Stimulated activated CD8-positive, alpha-beta memory T cell treated with anti-CD3 and anti-CD28 coated beads, Interleukin-7, amount 100 ng/mL, for 1 hour (primary cell): ENCODE measurements at regions not wholly inside any gene's neighbourhood (a gene's known extent, or its start where the extent isn't known, plus 50 kb on each side); places are given as distances from the start of the nearest gene placed in this dataset.

ENCODE experiments used
- DNase-seq, 2 donors: peaks; one replicate each; pipeline ENCODE4 v3.0.0-alpha.2; 2020; ENCODE audit warnings: low read depth in 2 of 2

DNA sequence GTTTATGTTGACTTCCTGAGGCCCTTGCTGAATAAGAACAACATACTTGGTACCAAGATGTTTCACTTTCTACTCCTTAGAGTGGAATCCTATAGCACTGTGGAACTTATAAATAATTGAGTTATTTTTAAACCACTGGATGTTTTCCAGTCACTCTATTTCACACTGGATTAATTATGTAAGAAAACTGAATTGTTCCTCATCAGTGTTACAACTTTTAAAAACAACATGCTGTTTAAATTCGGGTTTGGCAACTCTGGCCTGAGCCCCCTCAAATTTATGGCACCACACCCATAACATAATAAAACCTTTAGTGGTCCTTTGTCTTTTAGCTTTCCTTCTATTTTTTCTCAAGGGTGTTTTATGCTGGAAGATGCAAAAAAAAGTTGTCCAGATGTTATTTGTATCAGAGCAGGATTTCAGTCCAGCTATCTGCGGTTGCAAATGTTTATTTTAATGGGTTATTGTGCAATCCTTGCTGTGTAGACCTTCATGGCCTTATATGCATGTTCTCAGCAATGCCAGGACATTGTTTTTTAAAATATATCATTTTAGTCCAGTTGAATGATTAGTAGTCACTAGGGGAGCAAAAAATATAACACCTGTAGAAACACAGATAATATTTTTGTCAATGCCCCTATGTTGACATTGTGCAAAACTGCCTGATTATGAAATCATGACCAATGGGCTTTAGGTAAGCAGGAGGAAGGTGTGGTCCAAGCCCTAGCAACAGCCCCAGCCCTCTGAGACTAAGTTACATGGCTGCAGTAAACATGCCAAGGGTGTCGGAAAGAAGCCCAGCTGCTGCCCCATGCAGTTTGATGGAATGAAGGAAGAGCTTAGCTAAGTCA is 638.0 kb upstream of the ZEB2 start:
- DNase-seq, result no peak

DNA sequence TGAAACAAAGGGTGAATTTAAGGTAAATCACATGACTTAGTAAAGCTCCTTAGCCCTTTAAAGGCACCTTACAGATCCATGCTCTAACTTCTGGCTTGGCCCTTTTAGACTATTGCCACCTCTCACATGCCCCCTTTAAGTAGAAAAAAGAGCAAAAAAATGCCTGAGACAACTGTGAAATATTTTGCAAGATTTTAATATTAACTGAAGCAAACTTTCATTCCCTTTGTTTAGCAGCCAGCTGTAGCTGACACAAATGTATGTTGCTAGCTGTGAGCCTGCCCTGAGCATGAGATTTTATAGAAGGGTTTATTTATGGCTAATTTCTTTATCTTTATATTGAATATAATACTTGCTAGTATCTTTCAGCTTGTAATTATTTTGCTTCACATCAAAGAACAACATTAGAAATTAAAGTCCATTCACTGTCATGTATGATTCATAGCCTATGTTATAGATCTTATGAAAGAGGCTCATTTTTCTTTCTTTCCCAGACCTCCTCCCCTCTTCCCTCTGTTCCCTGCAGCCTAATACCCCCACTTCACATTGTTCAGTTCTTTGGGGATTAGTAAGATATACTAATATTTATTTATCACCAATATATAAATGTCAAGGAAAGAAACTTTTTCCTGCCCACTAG is 637.2 kb upstream of the ZEB2 start:
- DNase-seq, result no peak

DNA sequence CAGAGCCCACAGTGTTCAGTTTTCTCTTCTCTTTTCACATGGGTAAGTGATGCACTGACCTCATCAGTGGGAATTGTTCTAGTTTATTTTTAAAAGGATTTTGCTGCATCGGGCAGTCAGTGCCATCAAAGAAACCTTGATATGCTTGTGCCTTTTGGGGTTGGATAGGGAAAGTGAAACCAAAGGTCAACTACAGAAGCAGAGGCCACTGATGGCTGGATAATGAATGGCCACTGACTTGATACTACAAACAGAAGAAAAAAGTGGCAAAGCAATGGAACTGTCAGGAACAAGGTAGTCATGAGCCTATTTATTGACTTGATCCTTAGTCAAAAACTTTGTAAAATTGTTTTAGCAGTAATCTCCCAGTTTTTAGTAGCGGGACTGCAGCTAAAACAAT is 636.3 kb upstream of the ZEB2 start:
- no peak for DNase-seq

DNA sequence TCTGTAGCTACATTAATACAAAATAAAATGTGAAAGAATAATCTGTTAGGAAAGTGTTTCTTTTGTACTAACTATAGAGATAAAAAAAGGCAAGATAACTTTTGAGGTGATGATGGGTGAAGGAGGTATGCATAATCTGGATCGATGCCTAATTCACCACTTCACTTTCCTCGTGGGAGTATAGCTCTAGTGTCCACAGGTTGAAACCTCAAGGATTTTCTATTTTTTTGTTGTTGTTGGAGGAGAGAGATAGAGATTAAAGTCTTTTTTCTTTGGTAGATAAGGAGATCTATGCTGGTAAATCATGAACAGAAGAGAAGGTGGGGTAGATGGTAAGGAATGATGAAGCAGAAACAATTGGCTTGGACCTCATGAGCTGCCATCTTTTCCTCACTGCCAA is 635.3 kb upstream of the ZEB2 start:
- no peak for DNase-seq

DNA sequence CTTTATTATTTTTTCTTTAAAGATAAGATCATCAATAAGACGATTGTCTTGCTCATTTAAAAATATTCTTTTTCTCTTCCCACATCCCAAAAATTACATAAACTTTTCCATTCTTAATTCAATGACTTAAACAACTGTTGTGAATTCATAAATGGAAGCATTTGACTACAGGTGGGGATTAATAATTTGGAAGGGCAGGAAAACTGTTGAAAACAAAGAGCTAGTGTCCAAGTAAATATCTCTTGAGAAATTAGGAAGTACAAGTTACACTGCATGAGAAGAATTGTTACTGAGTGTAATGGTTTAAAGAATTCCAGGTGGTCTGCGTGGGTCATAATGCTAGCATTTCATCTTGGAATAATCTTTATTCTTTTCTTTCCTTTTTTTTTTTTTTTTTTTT is 634.8 kb upstream of the ZEB2 start:
- DNase-seq, result no peak

DNA sequence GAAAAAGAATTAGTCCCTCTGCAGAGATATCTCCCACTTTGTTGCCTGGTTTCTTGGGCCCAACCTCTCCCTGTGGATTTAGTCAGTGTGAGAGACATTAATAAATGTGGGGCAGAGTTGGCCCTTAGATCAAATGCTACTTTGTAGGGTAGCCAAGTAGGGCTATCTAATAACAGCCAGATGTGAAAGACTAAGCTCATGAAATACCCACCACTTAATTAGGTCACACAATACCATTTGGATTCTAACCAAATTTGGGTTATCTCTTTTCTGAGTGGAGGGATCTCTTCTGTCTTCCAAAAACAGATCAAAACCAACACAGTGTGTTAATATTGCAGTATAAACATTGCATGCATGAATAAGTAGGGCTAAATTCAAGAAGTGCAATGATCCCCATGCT is 626.8 kb upstream of the ZEB2 start:
- no peak for DNase-seq

DNA sequence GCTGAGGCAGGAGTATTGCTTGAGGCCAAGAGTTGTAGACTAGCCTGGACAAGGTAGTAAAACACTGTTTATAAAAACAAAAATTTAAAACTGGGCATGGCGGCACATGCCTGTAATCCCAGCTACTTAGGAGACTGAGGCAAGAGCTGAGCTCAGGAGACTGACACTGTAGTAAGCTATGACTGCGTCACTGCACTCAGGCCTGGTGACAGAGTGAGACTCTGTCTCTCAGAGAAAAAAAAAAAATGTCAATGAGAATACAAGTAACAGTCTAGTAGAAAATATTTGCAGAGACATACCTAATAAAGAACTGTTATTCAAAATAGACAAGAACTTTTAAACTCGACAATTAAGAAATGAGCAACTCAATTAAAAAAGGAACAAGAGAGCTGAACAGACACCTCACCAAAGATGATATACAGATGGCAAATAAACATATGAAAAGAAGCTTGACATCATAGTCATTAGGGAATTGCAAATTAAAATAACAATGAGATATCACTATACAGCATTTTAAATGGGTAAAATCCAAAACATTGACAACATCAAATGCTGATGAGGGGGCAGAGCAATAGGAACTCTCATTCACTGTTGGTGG is 624.3 kb upstream of the ZEB2 start:
- no peak for DNase-seq

DNA sequence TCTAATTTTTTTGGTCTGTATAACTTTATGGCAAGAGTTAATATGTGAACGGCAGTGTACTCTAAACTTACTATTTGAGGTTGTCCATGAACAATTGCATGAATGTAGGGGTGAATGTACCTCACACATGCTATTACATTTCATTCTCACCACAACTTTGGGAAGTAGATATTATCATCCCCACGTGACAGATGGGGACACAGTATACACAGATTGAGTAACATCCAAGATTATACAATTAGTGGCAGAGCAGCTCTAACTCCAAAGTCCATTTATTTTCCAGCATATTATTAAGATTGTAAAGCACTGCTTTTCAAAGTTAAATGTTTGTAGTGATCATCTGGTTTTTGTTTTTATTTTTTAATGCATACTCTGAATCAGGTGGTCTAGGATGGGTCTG is 622.1 kb upstream of the ZEB2 start:
- DNase-seq, result no peak

DNA sequence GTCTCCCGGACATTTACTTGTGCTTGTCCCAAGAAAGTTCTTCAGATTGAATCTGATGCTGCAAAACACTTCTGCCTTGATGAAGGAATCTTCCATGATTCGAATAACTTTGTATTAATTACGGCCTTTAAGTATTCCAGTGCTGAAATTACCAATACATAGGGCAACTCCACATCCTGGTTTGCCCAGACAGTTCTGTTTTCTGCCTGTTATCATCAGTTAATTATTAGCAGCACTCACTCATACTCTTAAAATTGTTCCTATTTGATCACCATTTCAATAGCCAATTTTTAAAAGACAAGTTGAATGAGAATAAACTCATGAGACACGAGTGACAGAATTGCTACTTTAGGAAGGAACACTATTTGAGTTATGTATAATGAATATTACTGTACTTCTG is 620.7 kb upstream of the ZEB2 start:
- no peak for DNase-seq

DNA sequence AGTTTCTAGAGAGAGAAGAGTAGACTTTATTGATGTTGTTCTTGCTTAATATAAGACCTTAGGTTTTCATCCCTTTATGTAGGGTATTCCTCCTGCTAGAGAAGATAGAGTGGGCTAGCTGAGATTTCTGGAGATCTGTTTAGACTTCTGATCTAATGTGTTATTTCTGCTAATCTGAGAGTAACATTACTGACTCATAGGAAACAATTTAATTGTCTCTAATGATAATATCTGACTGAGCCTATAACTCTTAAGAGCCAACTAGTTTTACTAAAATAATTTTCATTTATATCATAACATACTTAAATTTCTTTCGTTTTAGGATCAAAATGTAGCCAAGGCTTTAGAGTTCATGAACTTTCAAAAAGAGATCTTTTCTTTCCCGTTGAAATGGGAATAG is 618.7 kb upstream of the ZEB2 start:
- no peak for DNase-seq

DNA sequence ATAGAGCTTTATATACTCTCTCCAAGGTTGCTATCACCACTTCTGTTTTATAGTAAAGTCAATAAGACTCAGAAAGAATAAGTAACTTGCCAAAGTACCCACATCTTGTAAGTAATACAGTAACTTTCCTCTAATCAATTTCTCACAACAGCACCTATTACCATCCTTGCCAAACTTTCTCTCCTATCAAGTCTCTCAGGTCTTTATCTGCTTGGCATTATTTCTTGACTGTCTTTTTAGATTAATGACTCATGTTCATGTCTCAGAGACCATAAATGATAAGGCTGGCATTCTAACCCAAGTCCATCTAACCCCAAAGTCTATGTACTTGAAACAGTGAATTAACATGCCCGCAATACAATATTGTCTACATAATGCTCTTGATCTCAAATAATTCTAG is 618.0 kb upstream of the ZEB2 start:
- DNase-seq, result no peak

DNA sequence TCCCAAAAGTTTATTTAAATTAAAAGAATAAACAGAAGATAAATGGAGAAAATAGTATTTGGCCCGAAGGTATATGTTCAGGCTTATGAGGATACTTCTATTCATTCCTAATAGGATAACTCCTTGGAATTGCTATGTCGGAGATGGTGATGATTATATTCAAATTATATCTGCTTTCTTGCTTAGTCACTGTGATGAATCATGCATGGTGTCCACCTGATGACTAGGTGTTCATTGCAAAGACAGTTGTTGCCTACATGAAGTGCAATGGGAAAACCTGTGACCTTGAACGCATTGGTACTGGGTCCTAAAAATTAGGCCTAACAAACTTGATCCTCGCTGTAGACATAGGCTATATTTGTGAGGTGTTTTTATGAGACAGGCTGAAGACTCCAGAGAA is 617.3 kb upstream of the ZEB2 start:
- DNase-seq, result no peak

DNA sequence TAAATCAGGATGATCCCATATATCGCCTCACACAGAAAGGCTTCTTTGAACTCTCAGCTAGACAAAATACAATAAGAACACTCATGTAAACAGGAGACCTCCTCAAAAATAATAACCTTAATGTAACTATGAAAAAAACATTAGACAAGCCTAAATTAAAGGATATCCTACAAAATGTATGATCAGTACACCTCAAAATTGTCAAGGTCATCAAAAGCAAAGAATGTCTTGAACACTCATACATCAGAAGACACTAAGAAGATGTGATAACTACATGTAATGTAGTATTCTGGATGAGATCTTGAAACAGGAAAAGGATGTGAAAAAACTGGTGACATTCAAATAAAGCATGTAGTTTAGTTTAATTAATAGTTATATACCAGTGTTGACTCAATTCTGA is 616.8 kb upstream of the ZEB2 start:
- DNase-seq, result no peak

DNA sequence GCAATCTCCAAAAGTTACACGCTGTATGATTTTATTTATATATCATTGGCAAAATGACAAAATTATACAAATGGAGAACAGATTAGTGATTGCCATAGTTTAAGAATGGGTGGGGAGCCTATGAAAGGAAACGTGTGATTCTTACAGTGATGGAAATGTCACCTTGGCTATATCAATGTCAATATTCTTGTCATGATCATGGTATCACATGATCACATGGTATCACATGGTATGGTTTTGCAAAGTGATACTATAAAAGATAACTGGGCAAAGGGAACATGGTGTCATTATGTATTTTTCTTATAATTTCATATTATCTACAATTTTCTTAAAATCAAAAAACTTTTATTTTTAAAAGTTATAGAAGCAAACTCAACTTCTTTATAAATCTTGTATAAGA is 606.2 kb upstream of the ZEB2 start:
- DNase-seq, result no peak

DNA sequence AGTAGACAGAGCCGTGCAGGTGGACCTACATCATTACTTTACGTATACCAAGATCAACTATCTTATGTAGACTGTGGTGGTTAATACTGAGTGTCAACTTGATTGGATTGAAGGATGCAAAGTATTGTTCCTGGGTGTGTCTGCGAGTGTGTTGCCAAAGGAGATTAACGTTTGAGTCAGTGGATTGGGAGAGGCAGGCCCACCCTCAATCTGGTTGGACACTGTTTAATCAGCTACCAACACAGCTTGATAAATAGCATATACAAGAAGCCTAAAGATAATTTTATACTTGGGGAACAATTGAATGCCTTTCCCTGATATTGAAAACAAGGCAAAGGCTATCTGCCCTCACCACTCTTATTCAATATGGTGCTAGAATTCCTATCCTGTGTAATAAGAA is 604.2 kb upstream of the ZEB2 start:
- no peak for DNase-seq

DNA sequence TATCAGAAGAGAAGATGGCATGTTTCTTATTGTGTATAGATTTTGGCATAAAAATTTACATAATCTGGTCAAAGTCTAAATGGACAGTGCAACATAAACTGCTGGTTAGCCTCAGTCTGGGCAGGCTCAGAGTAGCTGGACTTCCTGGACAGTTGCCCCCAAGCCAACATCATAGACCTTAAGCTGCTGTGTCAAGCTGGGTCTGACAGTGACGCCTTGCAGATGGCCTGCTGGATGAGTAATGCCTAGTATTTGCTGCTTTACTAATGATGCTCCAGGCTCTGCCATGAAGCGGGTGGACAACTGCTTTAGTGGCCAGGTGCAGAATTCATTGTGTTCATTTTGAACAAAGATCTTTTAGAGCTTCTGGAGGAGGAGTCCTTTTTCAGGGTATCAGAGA is 603.7 kb upstream of the ZEB2 start:
- no peak for DNase-seq

DNA sequence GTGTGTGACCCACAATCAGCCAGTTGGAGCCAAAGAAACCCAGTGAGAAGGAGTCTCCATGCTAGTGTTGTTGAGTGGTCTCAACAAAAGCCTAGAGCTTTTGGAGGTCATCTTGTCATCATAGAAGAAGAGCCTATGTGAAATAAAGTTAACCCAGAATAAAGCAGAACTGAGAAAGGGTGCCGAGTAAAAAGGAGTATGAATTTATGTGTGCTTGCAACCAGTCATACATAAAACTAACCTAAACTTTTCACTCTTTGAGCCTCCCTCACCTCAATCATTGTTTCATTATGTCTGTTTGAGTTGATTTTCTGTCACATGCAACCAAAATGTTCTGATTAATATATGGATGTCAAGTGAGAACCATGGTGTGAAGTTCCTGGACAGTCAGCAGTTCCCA is 599.3 kb upstream of the ZEB2 start:
- DNase-seq, result no peak

DNA sequence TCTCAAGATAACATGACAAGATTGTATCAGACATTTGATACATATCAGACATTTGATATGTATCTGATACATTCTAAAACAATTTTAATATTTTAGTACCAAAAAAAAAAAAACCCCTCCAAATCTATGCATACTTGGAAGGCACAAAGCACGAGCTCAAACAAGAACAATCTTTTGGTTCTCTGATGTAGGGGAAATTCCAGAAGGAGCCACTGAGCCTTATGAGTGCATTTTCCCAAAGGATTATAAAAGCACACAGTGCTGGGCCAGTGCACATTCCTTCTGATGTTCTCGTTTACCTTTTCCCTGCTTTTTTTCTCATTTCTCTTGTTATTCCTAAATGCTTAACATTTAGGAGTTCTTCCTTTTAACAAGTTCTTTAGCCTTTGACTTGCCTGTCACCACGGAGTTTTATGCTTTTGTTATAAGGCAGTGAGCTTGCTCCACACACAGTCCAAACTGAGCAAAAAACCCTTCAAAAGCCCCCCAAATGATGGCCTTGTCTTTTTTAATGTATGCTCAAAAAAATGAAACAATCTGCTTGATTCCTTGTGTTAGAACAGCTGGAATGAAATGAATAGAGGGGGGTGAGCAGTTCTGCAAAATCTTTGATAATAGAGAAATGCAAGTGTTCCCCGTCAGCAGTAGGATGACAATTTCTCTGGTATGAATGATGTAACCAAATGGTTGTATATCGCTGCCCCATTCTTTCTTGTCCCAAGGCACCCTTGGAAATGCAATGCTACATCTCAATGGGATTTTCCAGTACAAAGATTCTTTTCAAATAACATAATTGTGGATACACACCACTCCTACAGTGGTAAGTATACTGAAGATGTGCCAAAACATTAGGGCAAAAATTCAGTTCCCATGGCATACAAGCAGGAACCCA is 597.2 kb upstream of the ZEB2 start:
- DNase-seq, result no peak

DNA sequence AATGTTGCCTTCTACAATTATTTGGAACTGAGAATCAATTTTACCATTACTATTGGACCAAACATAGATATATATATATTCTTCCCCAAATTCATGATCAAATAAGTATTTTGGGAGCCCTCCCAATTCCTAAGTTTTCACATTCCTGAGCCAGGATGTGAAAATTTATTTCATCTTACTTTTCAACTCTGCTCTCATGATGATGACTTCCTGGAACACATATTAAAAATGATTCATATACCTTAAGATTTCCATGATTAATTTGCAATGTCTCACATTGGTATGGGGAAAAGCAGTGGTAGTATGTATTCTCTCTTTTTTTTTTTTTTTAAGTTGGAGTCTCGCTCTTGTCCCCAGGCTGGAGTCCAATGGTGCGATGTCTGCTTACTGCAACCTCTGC is 596.1 kb upstream of the ZEB2 start:
- no peak for DNase-seq

DNA sequence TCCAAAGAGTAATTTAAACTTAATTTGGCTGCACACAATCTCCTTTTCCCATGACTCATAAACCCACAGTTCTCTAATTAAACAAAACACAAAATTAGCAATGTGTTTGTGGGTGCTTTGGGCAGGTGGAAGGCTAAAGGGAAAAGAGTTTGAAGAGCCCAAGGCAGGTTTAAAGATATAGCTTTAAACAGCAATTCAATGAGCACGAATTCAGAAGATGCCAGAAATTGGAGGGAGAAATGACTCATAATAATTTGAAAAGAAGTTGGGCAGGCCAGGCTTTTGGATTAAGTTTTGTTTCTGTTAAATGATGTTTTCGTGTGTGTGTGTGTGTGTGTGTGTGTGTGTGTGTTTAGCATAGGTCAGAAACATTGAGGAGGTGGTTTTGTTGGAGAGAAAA is 594.8 kb upstream of the ZEB2 start:
- DNase-seq, result no peak

DNA sequence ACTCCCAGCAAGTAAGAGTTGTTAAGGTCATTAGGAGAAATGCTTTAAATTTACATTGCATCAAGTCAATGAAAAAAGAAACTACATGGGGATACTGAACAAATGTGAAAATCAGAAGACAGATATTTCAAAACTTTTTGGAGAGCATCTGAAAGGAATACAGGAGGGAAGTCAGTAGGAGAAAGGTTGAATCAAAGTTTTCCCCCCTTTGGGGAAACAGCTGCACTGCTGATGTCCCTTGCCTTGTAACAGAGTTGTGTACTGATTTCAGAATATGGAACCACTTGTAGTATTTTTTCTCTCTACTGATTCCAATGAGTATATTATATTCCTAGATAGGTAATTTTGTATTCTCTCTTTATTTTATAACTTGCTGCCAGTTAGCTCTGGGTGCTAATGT is 592.5 kb upstream of the ZEB2 start:
- DNase-seq, result no peak

DNA sequence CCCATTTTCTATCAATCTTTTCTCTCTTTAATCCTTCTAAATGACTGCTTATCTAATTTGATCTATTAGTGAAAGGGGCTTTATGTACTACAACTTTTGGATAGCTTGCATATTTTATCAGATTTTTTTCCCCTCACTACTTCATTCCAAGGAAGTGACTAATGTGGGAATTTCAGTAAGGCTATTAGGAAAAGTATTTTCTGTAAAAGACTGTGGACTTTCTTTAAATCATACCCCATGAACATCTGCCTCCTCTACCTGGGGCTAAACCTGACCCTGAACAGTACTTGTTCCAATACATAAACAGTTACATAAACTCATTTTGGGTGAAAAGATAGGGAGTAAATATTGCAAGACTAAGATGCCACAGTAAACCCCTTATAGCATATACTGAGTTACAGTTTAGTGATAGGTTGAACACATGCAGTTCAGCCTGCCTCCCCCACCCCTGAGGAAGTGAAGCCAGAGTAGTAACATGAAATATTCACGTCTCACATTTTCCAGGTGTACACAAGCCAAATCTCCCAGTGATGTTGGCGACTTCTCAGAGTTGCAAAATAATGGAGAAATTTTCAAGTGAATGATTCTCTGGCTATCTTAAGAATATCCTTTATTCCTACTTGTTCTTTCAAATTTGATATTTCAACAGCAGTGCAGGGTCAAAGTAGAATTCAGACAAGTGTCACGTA is 590.9 kb upstream of the ZEB2 start:
- no peak for DNase-seq
